Lung (tissue), 11 donors: ENCODE measurements at regions not wholly inside any gene's neighbourhood (a gene's known extent, or its start where the extent isn't known, plus 50 kb on each side); places are given as distances from the start of the nearest gene placed in this dataset.

Experiments
- ATAC-seq: fragments of 200-7000 bp; cut with Tn5 transposase; one replicate; pipeline ENCODE4 v1.9.1; 2020; ENCODE audit warnings: moderate number of reproducible peaks; ENCODE audit not compliant: insufficient read depth, low FRiP score
- DNase-seq, 3 donors: peaks; one replicate each; pipeline ENCODE4 v3.0.0-alpha.2; 2013 to 2017
- H3K27ac ChIP-seq, 2 donors: one replicate each; pipeline ENCODE4 v1.5.1; 2013; ENCODE audit warnings: mild to moderate bottlenecking in 2 of 2, moderate library complexity in 2 of 2, control low read depth in 1 of 2, inconsistent platforms in 1 of 2, low read depth in 1 of 2, low read length in 1 of 2
- H3K27me3 ChIP-seq, 3 donors: one replicate each; pipeline ENCODE4 v1.5.1; 2013; ENCODE audit warnings: low read length in 2 of 3; ENCODE audit not compliant: control insufficient read depth in 3 of 3, insufficient read depth in 3 of 3
- H3K36me3 ChIP-seq, 4 donors: one replicate each; pipeline ENCODE4 v1.5.1; 2013; ENCODE audit warnings: low read length in 4 of 4, mild to moderate bottlenecking in 1 of 4, moderate library complexity in 1 of 4; ENCODE audit not compliant: control insufficient read depth in 4 of 4, insufficient read depth in 4 of 4
- H3K4me1 ChIP-seq, 5 donors: one replicate each; pipeline ENCODE4 v1.5.1; 2013; ENCODE audit warnings: low read length in 5 of 5, mild to moderate bottlenecking in 2 of 5, moderate library complexity in 1 of 5; ENCODE audit not compliant: control insufficient read depth in 5 of 5, insufficient read depth in 5 of 5
- H3K4me3 ChIP-seq: one replicate; pipeline ENCODE4 v1.5.1; 2013; ENCODE audit warnings: mild to moderate bottlenecking, control low read depth, moderate library complexity
- H3K9ac ChIP-seq, 2 donors: one replicate each; pipeline ENCODE4 v1.5.1; 2013; ENCODE audit warnings: low read length in 2 of 2, control low read depth in 1 of 2; ENCODE audit not compliant: insufficient read depth in 1 of 2
- H3K9me3 ChIP-seq, 4 donors: one replicate each; pipeline ENCODE4 v1.5.1; 2013; ENCODE audit warnings: low read length in 3 of 4, mild to moderate bottlenecking in 1 of 4, moderate library complexity in 1 of 4; ENCODE audit not compliant: control insufficient read depth in 4 of 4, insufficient read depth in 3 of 4
- WGBS, 2 donors: extraction: QIAGEN DNeasy Blood & Tissue Kit; methylation state at CpG; one replicate each; pipeline ENCODE4 v1.1.7; 2013; 5-methylcytosine and 5-hydroxymethylcytosine counted together
- TF ChIP-seq, protein P1 (sequence below): IDR thresholded peaks from 2 replicates; pipeline ENCODE4 v1.5.1; 2012; ENCODE audit warnings: mild to moderate bottlenecking; ENCODE audit errors: control extremely low read depth, extremely low read depth
- donor health status: control.
- donor health status: control.
- donor health status: Bipolar disorder and iron deficiency.
- donor health status: healthy.
- donor health status: DM: yes; HTN: yes; CAD: no.

DNA sequence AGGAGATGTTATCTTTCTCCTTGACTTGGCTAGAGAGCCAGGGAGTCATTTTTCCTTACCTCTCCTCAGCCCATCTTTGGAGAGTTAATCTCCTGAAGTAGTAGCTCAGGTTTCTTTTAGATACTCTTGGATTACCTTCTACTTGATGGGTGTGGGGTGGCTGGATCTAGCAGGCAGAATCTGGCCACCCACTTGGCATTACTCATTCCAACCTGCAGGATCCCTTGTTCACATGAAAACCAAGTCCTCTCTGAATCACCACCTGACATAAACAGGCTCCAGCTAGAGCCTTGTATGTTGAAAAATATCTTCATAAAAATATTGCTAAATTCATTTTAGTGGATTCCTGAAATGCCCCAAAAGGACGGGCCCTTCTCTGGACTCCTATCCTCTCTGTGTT, 250.6 kb upstream of the PLET1 start:
- Histone ChIP-seq H3K9me3 (no peaks in the 10 kb centered on the region), H3K4me3 (no peak overlapping the region), H3K27ac (no peak overlapping the region), H3K36me3 (no peaks in the 10 kb centered on the region), H3K9ac (no peak overlapping the region), H3K4me1 (no peaks in the 10 kb centered on the region), H3K27me3 (no peaks in the 10 kb centered on the region)
- TF ChIP-seq, protein P1, sequence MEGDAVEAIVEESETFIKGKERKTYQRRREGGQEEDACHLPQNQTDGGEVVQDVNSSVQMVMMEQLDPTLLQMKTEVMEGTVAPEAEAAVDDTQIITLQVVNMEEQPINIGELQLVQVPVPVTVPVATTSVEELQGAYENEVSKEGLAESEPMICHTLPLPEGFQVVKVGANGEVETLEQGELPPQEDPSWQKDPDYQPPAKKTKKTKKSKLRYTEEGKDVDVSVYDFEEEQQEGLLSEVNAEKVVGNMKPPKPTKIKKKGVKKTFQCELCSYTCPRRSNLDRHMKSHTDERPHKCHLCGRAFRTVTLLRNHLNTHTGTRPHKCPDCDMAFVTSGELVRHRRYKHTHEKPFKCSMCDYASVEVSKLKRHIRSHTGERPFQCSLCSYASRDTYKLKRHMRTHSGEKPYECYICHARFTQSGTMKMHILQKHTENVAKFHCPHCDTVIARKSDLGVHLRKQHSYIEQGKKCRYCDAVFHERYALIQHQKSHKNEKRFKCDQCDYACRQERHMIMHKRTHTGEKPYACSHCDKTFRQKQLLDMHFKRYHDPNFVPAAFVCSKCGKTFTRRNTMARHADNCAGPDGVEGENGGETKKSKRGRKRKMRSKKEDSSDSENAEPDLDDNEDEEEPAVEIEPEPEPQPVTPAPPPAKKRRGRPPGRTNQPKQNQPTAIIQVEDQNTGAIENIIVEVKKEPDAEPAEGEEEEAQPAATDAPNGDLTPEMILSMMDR, result no peak
- 66 to 76% methylated on average over 1 of the region's 1 CpG for WGBS, 2 donors
- ATAC-seq (no peak), DNase-seq (no peak)

DNA sequence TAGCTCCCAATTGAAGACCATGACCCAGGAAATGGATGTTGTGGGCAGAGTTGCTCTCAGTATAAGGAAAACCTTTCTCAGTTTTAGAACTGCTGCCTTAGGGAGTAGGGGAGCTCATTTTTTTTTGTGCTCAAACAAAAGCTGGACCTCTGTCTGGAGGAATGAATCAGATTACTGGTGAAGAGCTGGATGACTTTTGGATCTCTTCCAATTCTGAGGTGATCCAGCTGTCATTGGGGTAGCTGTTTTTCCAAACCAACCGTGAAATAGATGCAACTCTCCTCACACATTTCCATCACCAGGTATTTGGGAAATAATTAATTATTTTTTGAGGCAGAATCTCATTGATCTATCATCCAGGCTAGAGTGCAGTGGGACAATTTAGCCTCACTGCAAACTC, 251.3 kb upstream of the PLET1 start:
- Histone ChIP-seq H3K4me1 (no peaks in the 10 kb centered on the region), H3K4me3 (no peak overlapping the region), H3K27me3 (peaks cover 0 to 3% (median 0%) of the 10 kb centered on the region in 3 donors), H3K36me3 (no peaks in the 10 kb centered on the region), H3K27ac (no peak overlapping the region), H3K9me3 (no peaks in the 10 kb centered on the region), H3K9ac (no peak overlapping the region)
- TF ChIP-seq, protein P1, result no peak
- 78 to 89% methylated on average over 1 of the region's 1 CpG for WGBS, 2 donors
- ATAC-seq (no peak), DNase-seq (no peak)

DNA sequence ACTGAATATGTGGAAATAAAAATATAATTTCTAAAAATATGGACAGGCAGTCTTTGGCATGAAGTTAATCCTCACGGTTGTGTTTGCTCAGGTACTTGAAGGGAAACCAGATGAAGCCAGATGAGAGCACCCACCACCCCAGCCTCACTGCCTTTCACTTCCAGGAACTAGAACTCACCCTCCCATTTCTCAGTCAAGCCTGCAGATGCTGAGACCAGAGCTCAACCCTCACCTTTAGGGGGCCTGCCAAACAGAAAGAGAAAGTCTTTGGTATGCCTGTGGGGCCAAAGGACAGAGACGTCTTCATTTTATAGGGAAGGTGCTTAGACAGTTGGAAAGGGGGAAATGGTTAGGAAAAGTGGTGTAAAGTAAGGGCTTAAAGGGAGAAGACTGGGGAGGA, 252.8 kb upstream of the PLET1 start:
- peaks cover 0 to 3% (median 0%) of the 10 kb centered on the region in 3 donors for H3K27me3 ChIP-seq
- DNase-seq (no peak), ATAC-seq (no peak)
- no peak overlapping the region for H3K9ac ChIP-seq
- H3K9me3 ChIP-seq, result no peaks in the 10 kb centered on the region
- TF ChIP-seq, protein P1, result no peak
- no peaks in the 10 kb centered on the region for H3K4me1 ChIP-seq
- no peak overlapping the region for H3K27ac ChIP-seq
- 58 to 81% methylated on average over 2 of the region's 2 CpGs for WGBS, 2 donors
- no peaks in the 10 kb centered on the region for H3K36me3 ChIP-seq
- H3K4me3 ChIP-seq, result no peak overlapping the region

DNA sequence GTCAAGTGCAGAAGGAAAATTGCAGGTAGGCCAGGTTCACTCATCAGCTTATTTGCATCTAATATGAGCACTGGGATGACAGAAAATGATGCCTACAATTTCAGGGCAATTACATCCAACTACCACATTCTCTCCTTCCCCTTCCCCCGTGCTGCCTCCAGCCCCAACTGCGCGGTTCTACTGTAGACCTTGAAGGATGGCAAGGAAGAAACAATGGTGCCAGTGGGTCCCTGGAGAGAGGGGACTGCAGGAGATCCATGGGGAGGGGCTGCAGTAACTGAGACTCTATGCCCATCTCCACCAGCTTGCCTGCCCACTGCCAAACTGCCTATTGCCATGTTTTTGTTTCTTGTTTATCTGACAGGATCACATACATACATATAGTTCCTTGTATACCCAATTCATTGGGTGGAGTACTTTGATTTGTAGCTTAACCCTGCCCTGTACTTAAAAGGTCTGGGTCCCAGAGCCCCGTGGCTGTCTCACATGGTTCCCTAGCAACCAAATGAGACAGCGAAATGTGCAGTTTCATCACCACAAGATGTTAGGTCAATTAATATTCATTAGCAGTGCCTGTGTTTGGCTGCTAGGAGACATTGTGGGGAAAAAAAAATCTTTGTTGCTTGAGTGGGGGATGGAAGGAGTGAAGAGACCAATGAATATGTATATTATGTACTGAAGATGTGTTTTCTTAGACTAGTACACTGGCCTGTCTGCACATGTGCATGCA, 253.5 kb upstream of the PLET1 start:
- H3K27ac ChIP-seq, result no peak overlapping the region
- TF ChIP-seq, protein P1, result no peak
- DNase-seq (no peak), ATAC-seq (no peak)
- 61 to 65% methylated on average over 5 of the region's 5 CpGs for WGBS, 2 donors
- H3K27me3 ChIP-seq, result peaks cover 0 to 3% (median 0%) of the 10 kb centered on the region in 3 donors
- no peak overlapping the region for H3K9ac ChIP-seq
- H3K4me3 ChIP-seq, result no peak overlapping the region
- no peaks in the 10 kb centered on the region for H3K36me3 ChIP-seq
- H3K4me1 ChIP-seq, result no peaks in the 10 kb centered on the region
- H3K9me3 ChIP-seq, result no peaks in the 10 kb centered on the region
